Left lung (tissue), 4 donors: ENCODE measurements at regions not wholly inside any gene's neighbourhood (a gene's known extent, or its start where the extent isn't known, plus 50 kb on each side); places are given as distances from the start of the nearest gene placed in this dataset.

Source experiments
- ATAC-seq: fragments of 200-7000 bp; cut with Tn5 transposase; one replicate; pipeline ENCODE4 v1.9.1; 2020; ENCODE audit warnings: moderate library complexity
- DNase-seq, 4 donors: peaks; one replicate each; pipeline ENCODE4 v3.0.0-alpha.2; 2013 to 2020
- H3K27ac ChIP-seq, 2 donors: fragments of 200-600 bp; sonication (generic) in 1 of 2; one replicate each; pipeline versions ENCODE4 v1.5.0 to v1.8.0; 2020 to 2021
- H3K27me3 ChIP-seq, 2 donors: fragments of 200-600 bp; sonication (generic) in 1 of 2; one replicate each; pipeline versions ENCODE4 v1.5.0 to v1.8.0; 2020 to 2021
- H3K36me3 ChIP-seq, 2 donors: fragments of 200-600 bp; sonication (generic) in 1 of 2; one replicate each; pipeline versions ENCODE4 v1.5.0 to v1.8.0; 2020 to 2021
- H3K4me1 ChIP-seq, 2 donors: fragments of 200-600 bp; one replicate each; pipeline ENCODE4 v1.8.0; 2021
- H3K4me3 ChIP-seq, 2 donors: fragments of 200-600 bp; sonication (generic) in 1 of 2; one replicate each; pipeline versions ENCODE4 v1.5.0 to v1.8.0; 2020 to 2021; ENCODE audit warnings: mild to moderate bottlenecking in 1 of 2
- H3K9me3 ChIP-seq, 2 donors: fragments of 200-600 bp; sonication (generic) in 1 of 2; one replicate each; pipeline versions ENCODE4 v1.5.0 to v1.8.0; 2020 to 2021
- intact Hi-C, 2 donors: fragments of 100-400 bp; cut with DNase I; formaldehyde crosslinking; loops; one replicate each; pipeline versions ENCODE4 v1.11.2 to v1.14.2; 2022
- TF ChIP-seq, protein P1 (sequence below), 2 donors: fragments of 200-600 bp; sonication (generic) in 1 of 2; IDR thresholded peaks; one replicate each; pipeline versions ENCODE4 v1.5.0 to v1.8.0; 2021; ENCODE audit warnings: antibody characterized with exemption in 2 of 2
- donor health status: DM: no; HTN: yes; CAD: no.
- donor health status: DM: no; HTN: no; CAD: no.

DNA sequence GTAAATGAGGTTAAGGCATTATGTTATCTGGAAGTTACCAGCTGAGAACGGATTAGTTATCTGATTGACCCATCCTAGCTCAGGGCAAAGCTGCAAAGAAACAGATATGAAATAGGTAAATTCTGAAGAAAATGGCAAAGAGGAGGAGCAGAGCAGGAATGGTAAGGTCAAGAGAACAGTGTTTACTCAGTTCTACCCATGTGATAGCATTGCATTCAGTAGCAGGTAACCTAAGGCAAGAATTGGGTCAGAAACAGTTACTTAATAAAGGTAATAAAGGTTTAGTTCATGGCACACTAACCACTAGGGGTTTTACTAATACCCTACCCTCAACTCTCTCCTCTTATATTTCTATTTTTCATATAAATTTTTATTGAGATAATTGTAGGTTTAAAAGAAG lies 224.8 kb downstream of the ASCL1 start:
- no peaks in the 10 kb centered on the region for H3K4me1 ChIP-seq
- H3K4me3 ChIP-seq, result no peak overlapping the region
- no peak for ATAC-seq
- DNase-seq, result no peak
- H3K9me3 ChIP-seq, result no peaks in the 10 kb centered on the region
- intact Hi-C loops, result no loop called here
- H3K36me3 ChIP-seq, result no peaks in the 10 kb centered on the region
- H3K27ac ChIP-seq, result no peak overlapping the region
- H3K27me3 ChIP-seq, result no peaks in the 10 kb centered on the region
- TF ChIP-seq, protein P1, sequence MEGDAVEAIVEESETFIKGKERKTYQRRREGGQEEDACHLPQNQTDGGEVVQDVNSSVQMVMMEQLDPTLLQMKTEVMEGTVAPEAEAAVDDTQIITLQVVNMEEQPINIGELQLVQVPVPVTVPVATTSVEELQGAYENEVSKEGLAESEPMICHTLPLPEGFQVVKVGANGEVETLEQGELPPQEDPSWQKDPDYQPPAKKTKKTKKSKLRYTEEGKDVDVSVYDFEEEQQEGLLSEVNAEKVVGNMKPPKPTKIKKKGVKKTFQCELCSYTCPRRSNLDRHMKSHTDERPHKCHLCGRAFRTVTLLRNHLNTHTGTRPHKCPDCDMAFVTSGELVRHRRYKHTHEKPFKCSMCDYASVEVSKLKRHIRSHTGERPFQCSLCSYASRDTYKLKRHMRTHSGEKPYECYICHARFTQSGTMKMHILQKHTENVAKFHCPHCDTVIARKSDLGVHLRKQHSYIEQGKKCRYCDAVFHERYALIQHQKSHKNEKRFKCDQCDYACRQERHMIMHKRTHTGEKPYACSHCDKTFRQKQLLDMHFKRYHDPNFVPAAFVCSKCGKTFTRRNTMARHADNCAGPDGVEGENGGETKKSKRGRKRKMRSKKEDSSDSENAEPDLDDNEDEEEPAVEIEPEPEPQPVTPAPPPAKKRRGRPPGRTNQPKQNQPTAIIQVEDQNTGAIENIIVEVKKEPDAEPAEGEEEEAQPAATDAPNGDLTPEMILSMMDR (IDR thresholded peaks at IDR 0.05), result no peak

GRCh38 chr12:103196467-103196866 lies 239.0 kb downstream of the ASCL1 start:
- DNase-seq, result no peak
- TF ChIP-seq, protein P1 (IDR thresholded peaks at IDR 0.05), result no peak
- Histone ChIP-seq H3K9me3 (peaks cover 0 to 25% of the 10 kb centered on the region in 2 donors), H3K4me1 (no peaks in the 10 kb centered on the region), H3K36me3 (no peaks in the 10 kb centered on the region), H3K4me3 (no peak overlapping the region), H3K27me3 (no peaks in the 10 kb centered on the region), H3K27ac (no peak overlapping the region)
- intact Hi-C loops, result no loop called here
- ATAC-seq, result no peak

- no peak for DNase-seq
- Histone ChIP-seq H3K4me3 (no peak overlapping the region), H3K4me1 (no peaks in the 10 kb centered on the region), H3K27ac (no peak overlapping the region), H3K36me3 (no peaks in the 10 kb centered on the region), H3K27me3 (no peaks in the 10 kb centered on the region), H3K9me3 (peaks cover 0 to 19% of the 10 kb centered on the region in 2 donors)
- intact Hi-C loops, result no loop called here
- TF ChIP-seq, protein P1 (IDR thresholded peaks at IDR 0.05), result no peak
- ATAC-seq, result no peak
These were observed 240.4 kb downstream of the ASCL1 start for GRCh38 chr12:103197725-103198388.

DNA sequence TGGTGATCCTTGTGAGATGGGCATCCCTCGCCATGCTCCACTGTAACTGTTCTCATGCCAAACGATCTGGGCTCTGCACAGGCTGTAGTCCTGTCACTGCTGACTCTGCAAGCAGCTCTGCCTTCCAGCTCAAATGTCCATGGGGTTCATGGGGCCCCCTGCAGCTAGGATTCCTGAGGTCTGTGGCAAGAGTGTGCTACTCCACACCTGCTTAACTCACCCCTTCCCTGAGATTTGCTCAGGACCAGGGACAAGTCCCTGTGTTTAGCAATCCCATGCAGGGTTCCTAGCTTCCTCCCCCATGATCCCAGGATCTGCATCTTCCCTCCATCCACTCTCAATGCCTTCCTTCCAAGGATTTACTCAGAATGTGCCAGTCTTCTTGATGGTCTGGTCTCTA lies 241.0 kb downstream of the ASCL1 start:
- intact Hi-C loops, result no loop called here
- ATAC-seq (no peak), DNase-seq (no peak)
- no peak overlapping the region for H3K4me3 ChIP-seq
- no peak overlapping the region for H3K27ac ChIP-seq
- TF ChIP-seq, protein P1 (IDR thresholded peaks at IDR 0.05), result no peak
- H3K4me1 ChIP-seq, result no peaks in the 10 kb centered on the region
- peaks cover 0 to 19% of the 10 kb centered on the region in 2 donors for H3K9me3 ChIP-seq
- no peaks in the 10 kb centered on the region for H3K27me3 ChIP-seq
- no peaks in the 10 kb centered on the region for H3K36me3 ChIP-seq

DNA sequence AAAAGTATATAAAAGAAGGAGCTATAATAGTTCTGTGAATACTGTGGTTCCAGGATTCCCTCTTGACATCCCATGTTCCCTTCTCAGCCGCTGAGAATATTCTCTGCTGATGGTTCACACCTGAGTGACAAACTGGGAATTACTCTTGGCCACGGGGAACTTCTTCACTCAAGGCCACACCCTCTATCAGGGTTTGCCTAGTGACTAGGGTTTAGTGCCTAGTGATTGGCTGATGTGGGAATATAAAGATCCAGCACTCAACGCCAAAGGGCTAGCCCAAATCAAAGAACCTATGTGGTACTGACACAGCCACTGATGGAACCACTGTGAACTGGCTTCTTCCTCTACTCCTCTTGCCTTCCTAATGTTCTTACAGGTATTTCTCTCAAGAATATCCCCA lies 248.4 kb downstream of the ASCL1 start:
- Histone ChIP-seq H3K4me3 (no peak overlapping the region), H3K27ac (no peak overlapping the region), H3K27me3 (no peaks in the 10 kb centered on the region), H3K9me3 (peaks cover 0 to 5% of the 10 kb centered on the region in 2 donors), H3K4me1 (no peaks in the 10 kb centered on the region), H3K36me3 (no peaks in the 10 kb centered on the region)
- TF ChIP-seq, protein P1 (IDR thresholded peaks at IDR 0.05), result no peak
- intact Hi-C loops, result no loop called here
- DNase-seq (no peak), ATAC-seq (no peak)
